H1 (cell line): ENCODE measurements at regions not wholly inside any gene's neighbourhood (a gene's known extent, or its start where the extent isn't known, plus 50 kb on each side); places are given as distances from the start of the nearest gene placed in this dataset.

Source experiments
- CTCF ChIA-PET: fragments of 300-600 bp; sonication (Branson Sonifier 250); formaldehyde crosslinking; loops from one replicate; lab custom pipeline; 2021; ENCODE audit not compliant: partially characterized antibody; lab: Charles Lee
- POLR2A ChIA-PET: fragments of 300-600 bp; sonication (Branson Sonifier 250); formaldehyde crosslinking; loops from one replicate; lab custom pipeline; 2021; ENCODE audit warnings: inconsistent platforms; ENCODE audit not compliant: partially characterized antibody; lab: Charles Lee
- DNase-seq, 2 experiments: peaks; one replicate each; pipeline versions ENCODE4 v3.0.0 to v3.0.0-alpha.2; 2010 to 2022; ENCODE audit warnings: low spot score in 2 of 2, low read depth in 1 of 2, mixed read lengths in 1 of 2
- FAIRE-seq: peaks from 2 replicates; lab custom pipeline; 2011; peaks lifted over from hg19 to GRCh38; lab: Jason Lieb, UNC
- H2AFZ ChIP-seq: 2 replicates; pipeline ENCODE4 v1.8.1; 2012; ENCODE audit warnings: low read length, inconsistent platforms
- H2AK5ac ChIP-seq: 2 replicates; pipeline ENCODE4 v1.6.1; 2013; ENCODE audit warnings: low read depth, low read length
- H2BK120ac ChIP-seq: replicated peaks from 2 replicates; pipeline ENCODE3; 2013; ENCODE audit warnings: low read depth, low read length, inconsistent platforms
- H2BK12ac ChIP-seq: 2 replicates; pipeline ENCODE4 v1.6.1; 2013; ENCODE audit warnings: low read depth, low read length
- H2BK15ac ChIP-seq: 2 replicates; pipeline ENCODE4 v1.6.1; 2013; ENCODE audit warnings: low read length
- H2BK20ac ChIP-seq: 2 replicates; pipeline ENCODE4 v1.6.1; 2013; ENCODE audit warnings: low read length
- H2BK5ac ChIP-seq: 2 replicates; pipeline ENCODE4 v1.6.1; 2013; ENCODE audit warnings: low read depth, low read length
- H3K14ac ChIP-seq: 2 replicates; pipeline ENCODE4 v1.6.1; 2013; ENCODE audit warnings: inconsistent platforms; ENCODE audit not compliant: insufficient read length
- H3K18ac ChIP-seq: 2 replicates; pipeline ENCODE4 v1.6.1; 2013; ENCODE audit warnings: low read length; ENCODE audit errors: extremely low read depth
- H3K23ac ChIP-seq: 2 replicates; pipeline ENCODE4 v1.6.1; 2013; ENCODE audit warnings: inconsistent platforms; ENCODE audit not compliant: insufficient read length
- H3K23me2 ChIP-seq: 2 replicates; pipeline ENCODE4 v1.6.1; 2013; ENCODE audit warnings: low read depth, low read length
- H3K27ac ChIP-seq: 2 replicates; pipeline ENCODE4 v1.6.1; 2011; ENCODE audit warnings: low read depth, low read length, inconsistent platforms
- H3K27me3 ChIP-seq, 4 experiments: replicated peaks in 1 of 4; 1 replicate in 1 of 4; 2 replicates in 3 of 4; pipeline versions ENCODE4 v1.6.1 to v1.8.1; 2011 to 2013; ENCODE audit warnings: low read length in 3 of 4, mild to moderate bottlenecking in 3 of 4, inconsistent platforms in 2 of 4, mixed read lengths in 2 of 4, moderate library complexity in 1 of 4; ENCODE audit not compliant: control insufficient read depth in 3 of 4, insufficient read depth in 3 of 4; ENCODE audit errors: extremely low read depth in 1 of 4
- H3K36me3 ChIP-seq, 4 experiments: 2 replicates each; pipeline versions ENCODE4 v1.6.1 to v1.8.1; 2011 to 2013; ENCODE audit warnings: mild to moderate bottlenecking in 4 of 4, low read length in 3 of 4, moderate library complexity in 2 of 4, control low read depth in 1 of 4, inconsistent platforms in 1 of 4; ENCODE audit not compliant: insufficient read depth in 4 of 4, control insufficient read depth in 2 of 4
- H3K4ac ChIP-seq: replicated peaks from 2 replicates; pipeline ENCODE3; 2013; ENCODE audit warnings: low read length, low read depth, mixed read lengths, inconsistent platforms; ENCODE audit not compliant: insufficient read length
- H3K4me1 ChIP-seq, 4 experiments: replicated peaks in 1 of 4; 1 replicate in 1 of 4; 2 replicates in 3 of 4; pipeline versions ENCODE4 v1.6.1 to v1.8.1; 2011 to 2013; ENCODE audit warnings: low read length in 3 of 4, inconsistent platforms in 2 of 4, mixed read lengths in 1 of 4; ENCODE audit not compliant: insufficient read depth in 4 of 4, control insufficient read depth in 3 of 4
- H3K4me2 ChIP-seq, 2 experiments: 2 replicates each; pipeline versions ENCODE4 v1.6.1 to v1.8.1; 2011 to 2013; ENCODE audit warnings: low read depth in 2 of 2, low read length in 2 of 2, control low read depth in 1 of 2, inconsistent platforms in 1 of 2, mild to moderate bottlenecking in 1 of 2; ENCODE audit not compliant: insufficient read depth in 1 of 2
- H3K4me3 ChIP-seq, 4 experiments: fragments of 200-600, 300-600 bp in 1 of 4; sonication (generic), shearing (Covaris generic), sonication (Bioruptor Twin) in 1 of 4; 2 replicates each; pipeline versions ENCODE4 v1.5.1 to v1.8.1; 2011 to 2016; ENCODE audit warnings: low read length in 4 of 4, low read depth in 3 of 4, control low read depth in 2 of 4, inconsistent platforms in 2 of 4, mild to moderate bottlenecking in 2 of 4, mixed read lengths in 1 of 4, moderate library complexity in 1 of 4; ENCODE audit not compliant: insufficient read depth in 2 of 4; ENCODE audit errors: extremely low read depth in 1 of 4
- H3K56ac ChIP-seq: replicated peaks from 2 replicates; pipeline ENCODE3; 2013; ENCODE audit warnings: low read depth, mild to moderate bottlenecking, mixed read lengths, low read length, inconsistent platforms; ENCODE audit not compliant: insufficient read length
- H3K79me1 ChIP-seq: 2 replicates; pipeline ENCODE4 v1.6.1; 2013; ENCODE audit warnings: low read depth, low read length, control low read depth
- H3K79me2 ChIP-seq, 2 experiments: 2 replicates each; pipeline versions ENCODE4 v1.6.1 to v1.8.1; 2012 to 2013; ENCODE audit warnings: low read length in 2 of 2, mild to moderate bottlenecking in 2 of 2, inconsistent platforms in 1 of 2; ENCODE audit not compliant: insufficient read depth in 2 of 2, control insufficient read depth in 1 of 2
- H3K9ac ChIP-seq, 4 experiments: replicated peaks in 1 of 4; 1 replicate in 1 of 4; 2 replicates in 3 of 4; pipeline versions ENCODE4 v1.6.1 to v1.8.1; 2011 to 2013; ENCODE audit warnings: low read depth in 3 of 4, low read length in 3 of 4, control low read depth in 2 of 4, mild to moderate bottlenecking in 2 of 4, moderate library complexity in 2 of 4, inconsistent platforms in 1 of 4; ENCODE audit errors: extremely low read depth in 1 of 4
- H3K9me3 ChIP-seq, 2 experiments: 2 replicates each; pipeline versions ENCODE4 v1.6.1 to v1.8.1; 2012 to 2013; ENCODE audit warnings: mild to moderate bottlenecking in 2 of 2, moderate library complexity in 2 of 2, control low read depth in 1 of 2, inconsistent platforms in 1 of 2, low read depth in 1 of 2, low read length in 1 of 2, mixed read lengths in 1 of 2; ENCODE audit not compliant: insufficient read depth in 2 of 2
- H4K20me1 ChIP-seq, 2 experiments: replicated peaks in 1 of 2; 2 replicates each; pipeline versions ENCODE3 to v1.8.1; 2011 to 2013; ENCODE audit warnings: inconsistent platforms in 2 of 2, low read length in 2 of 2, mild to moderate bottlenecking in 1 of 2; ENCODE audit not compliant: insufficient read depth in 2 of 2, control insufficient read depth in 1 of 2
- H4K5ac ChIP-seq: 2 replicates; pipeline ENCODE4 v1.6.1; 2013; ENCODE audit warnings: low read length, low read depth, mixed read lengths, inconsistent platforms; ENCODE audit not compliant: insufficient read length
- H4K8ac ChIP-seq: 2 replicates; pipeline ENCODE4 v1.8.0; 2013; ENCODE audit warnings: mild to moderate bottlenecking, moderate library complexity, low read length, inconsistent platforms; ENCODE audit not compliant: insufficient read depth; ENCODE audit errors: extremely low read depth
- H4K91ac ChIP-seq: replicated peaks from 2 replicates; pipeline ENCODE3; 2013; ENCODE audit warnings: low read length, mixed read lengths, inconsistent platforms; ENCODE audit not compliant: insufficient read length
- ATF2 ChIP-seq: IDR thresholded peaks from 2 replicates; pipeline ENCODE4 v1.6.1; 2012; ENCODE audit warnings: low read length, inconsistent platforms
- CBX8 ChIP-seq: fragments of 300-800, 300-1000 bp; sonication (generic); IDR thresholded peaks from 2 replicates; pipeline ENCODE4 v1.7.1; 2016; ENCODE audit warnings: low read depth, low read length, borderline replicate concordance
- CTCF ChIP-seq, 3 experiments: IDR thresholded peaks; 1 replicate in 2 of 3; 2 replicates in 1 of 3; pipeline versions ENCODE4 v1.5.1 to v1.6.1; 2011; ENCODE audit warnings: low read length in 3 of 3, mild to moderate bottlenecking in 3 of 3, inconsistent platforms in 2 of 3, low read depth in 1 of 3, moderate library complexity in 1 of 3; ENCODE audit not compliant: insufficient read depth in 1 of 3; ENCODE audit errors: control extremely low read depth in 1 of 3
- EZH2 ChIP-seq: fragments of 200-600 bp; sonication (generic); IDR thresholded peaks from 2 replicates; pipeline ENCODE4 v1.7.1; 2012; ENCODE audit warnings: low read depth, mild to moderate bottlenecking, moderate library complexity, low read length, inconsistent platforms; ENCODE audit not compliant: severe bottlenecking
- KDM4A ChIP-seq: IDR thresholded peaks from one replicate; pipeline ENCODE4 v1.7.1; 2012; ENCODE audit warnings: low read depth, mild to moderate bottlenecking, moderate library complexity, low read length, inconsistent platforms; ENCODE audit not compliant: severe bottlenecking
- POLR2AphosphoS5 ChIP-seq: IDR thresholded peaks from 2 replicates; pipeline ENCODE4 v1.6.1; 2011; ENCODE audit warnings: low read depth, low read length
- RXRA ChIP-seq: IDR thresholded peaks from 2 replicates; pipeline ENCODE4 v1.6.1; 2011; ENCODE audit warnings: low read depth, mild to moderate bottlenecking, low read length, moderate library complexity; ENCODE audit not compliant: insufficient read depth
- SIRT6 ChIP-seq: IDR thresholded peaks from one replicate; pipeline ENCODE4 v1.7.1; 2012; ENCODE audit warnings: low read length, inconsistent platforms
- SUZ12 ChIP-seq: fragments of 200-600 bp; sonication (generic); IDR thresholded peaks from 2 replicates; pipeline ENCODE4 v1.6.1; 2012; ENCODE audit warnings: mild to moderate bottlenecking, inconsistent platforms, low read length, moderate library complexity, mixed read lengths
- TEAD4 ChIP-seq: IDR thresholded peaks from 2 replicates; pipeline ENCODE4 v1.6.1; 2012; ENCODE audit warnings: low read depth, low read length, inconsistent platforms, mixed read lengths
- YY1 ChIP-seq: IDR thresholded peaks from 2 replicates; pipeline ENCODE4 v1.6.1; 2011; ENCODE audit warnings: low read depth, mild to moderate bottlenecking, low read length
- WGBS, 2 experiments: shearing (Covaris generic) in 1 of 2; methylation state at CpG; one replicate each; pipeline versions ENCODE4 v1.1.6 to v1.1.7; 2013 to 2015; ENCODE audit warnings: low lambda C conversion rate in 2 of 2, mixed read lengths in 2 of 2, inconsistent platforms in 1 of 2, low coverage in 1 of 2, missing lambda C conversion rate in 1 of 2; ENCODE audit not compliant: insufficient replicate concordance in 2 of 2, insufficient coverage in 1 of 2, insufficient read length in 1 of 2; ENCODE audit errors: extremely low coverage in 1 of 2, missing lambda C conversion rate in 1 of 2; 5-methylcytosine and 5-hydroxymethylcytosine counted together

DNA sequence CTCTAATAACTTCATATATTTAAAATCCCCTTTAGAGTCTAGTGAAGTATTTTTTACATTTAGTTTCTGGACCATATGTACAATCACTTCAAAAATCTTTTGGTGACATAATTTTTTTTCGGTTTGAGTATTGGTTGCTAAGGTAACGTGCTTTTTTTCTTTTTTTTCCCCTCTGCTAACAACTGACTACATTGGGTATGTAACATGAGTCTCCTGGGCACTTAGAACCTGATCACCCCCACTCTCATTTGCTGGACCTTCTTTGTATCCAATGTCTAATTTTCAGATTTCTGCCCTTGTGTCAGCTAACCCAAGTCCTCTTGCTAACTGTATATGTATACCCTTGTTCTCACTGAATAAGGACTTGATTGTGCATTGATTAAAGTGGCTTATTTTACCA is 592.9 kb upstream of the FLRT2 start:
- no peak for FAIRE-seq
- H3K4me2 ChIP-seq = no peak overlapping the region
- TF ChIP-seq ATF2 = no peak
- no peak for TF ChIP-seq EZH2
- no peak for TF ChIP-seq SIRT6
- no peak for TF ChIP-seq YY1
- TF ChIP-seq POLR2AphosphoS5 = no peak
- TF ChIP-seq CBX8 = no peak
- no peak for TF ChIP-seq TEAD4
- TF ChIP-seq CTCF (IDR thresholded peaks at IDR 0.05; ENCODE audit: control extremely low read depth in 1 of 3, insufficient read depth in 1 of 3, low read depth in 1 of 3, low read length in 3 of 3) = no peak
- TF ChIP-seq RXRA = no peak
- no peak for TF ChIP-seq KDM4A
- no peak for TF ChIP-seq SUZ12

More for the DNA sequence above, 592.9 kb upstream of the FLRT2 start:
- no peaks in the 10 kb centered on the region for H3K27me3 ChIP-seq
- no peak overlapping the region for H2AFZ ChIP-seq
- no peak for DNase-seq
- no peak overlapping the region for H3K27ac ChIP-seq
- H3K9ac ChIP-seq = no peak overlapping the region
- H2BK15ac ChIP-seq = no peak overlapping the region
- H2BK12ac ChIP-seq = no peak overlapping the region
- no peaks in the 10 kb centered on the region for H3K79me1 ChIP-seq
- H4K20me1 ChIP-seq = no peaks in the 10 kb centered on the region
- no peak overlapping the region for H2BK5ac ChIP-seq
- H3K18ac ChIP-seq = no peak overlapping the region
- H3K4ac ChIP-seq = no peak overlapping the region
- no peaks in the 10 kb centered on the region for H3K9me3 ChIP-seq
- no peak overlapping the region for H3K56ac ChIP-seq
- ChIA-PET POLR2A (no interaction called here), CTCF (no interaction called here)
- no peaks in the 10 kb centered on the region for H3K23me2 ChIP-seq
- no peak overlapping the region for H3K14ac ChIP-seq
- H4K8ac ChIP-seq = no peak overlapping the region
- no peak overlapping the region for H3K23ac ChIP-seq
- H3K4me3 ChIP-seq = no peak overlapping the region
- H3K4me1 ChIP-seq = no peaks in the 10 kb centered on the region
- H2BK20ac ChIP-seq = no peak overlapping the region
- 45% methylated on average over 2 of the region's 2 CpGs; no CpG with 5 or more reads in 1 of the 2 experiments for WGBS, 2 experiments
- no peak overlapping the region for H4K91ac ChIP-seq
- no peak overlapping the region for H2AK5ac ChIP-seq
- H4K5ac ChIP-seq = no peak overlapping the region
- H2BK120ac ChIP-seq = no peak overlapping the region
- H3K36me3 ChIP-seq = no peaks in the 10 kb centered on the region
- H3K79me2 ChIP-seq = no peaks in the 10 kb centered on the region
